ENCODE measurements at regions not wholly inside any gene's neighbourhood (a gene's known extent, or its start where the extent isn't known, plus 50 kb on each side); places are given as distances from the start of the nearest gene placed in this dataset.
A peak's percentile ranks its signal among the peaks of the same experiment; 100 is the strongest.
"Not testable (repeated sequence)": the region's sequence is repeated elsewhere in the genome, so short reads cannot be mapped to it uniquely, and the experiment has no call there.

DNA sequence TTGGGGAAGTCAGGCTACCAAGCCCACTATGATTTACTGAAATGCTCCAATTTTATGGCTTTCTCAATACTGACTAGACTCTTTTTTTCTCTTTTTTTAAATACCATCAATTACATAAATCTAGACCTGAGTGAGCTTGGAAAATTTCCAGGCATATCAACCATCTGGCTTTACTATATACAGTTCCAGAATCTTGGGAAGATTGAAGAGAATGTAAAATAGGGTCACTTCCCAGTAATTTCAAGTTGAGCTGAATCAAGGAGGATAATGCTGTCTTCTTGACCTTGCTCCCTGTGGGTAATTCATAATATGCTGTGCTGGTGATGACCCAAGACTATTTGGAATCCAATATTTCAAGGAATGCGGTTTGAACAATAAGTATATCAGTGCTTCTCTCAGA is 108.1 kb downstream of the MAP3K21 start:
- no peak for DNase-seq (ENCODE audit: low spot score)

DNA sequence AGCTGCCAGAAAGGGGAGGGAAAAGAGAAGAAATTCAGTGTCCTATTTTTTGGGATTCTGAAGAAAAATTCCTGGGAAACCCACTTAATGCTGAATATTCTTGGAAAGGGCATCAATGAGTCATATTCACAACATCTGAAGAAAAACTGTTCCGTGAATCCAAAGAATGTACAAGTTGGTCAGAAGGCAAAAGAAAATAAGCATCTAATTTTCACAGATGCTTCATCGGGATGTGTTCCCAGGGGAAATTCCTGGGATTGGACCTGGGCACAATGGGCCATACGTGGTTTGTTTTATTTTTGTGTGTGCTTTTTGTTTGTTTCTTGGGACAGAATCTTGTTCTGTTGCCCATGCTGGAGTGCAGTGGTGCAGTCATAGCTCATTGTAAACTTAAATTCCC is 112.2 kb downstream of the MAP3K21 start:
- DNase-seq (ENCODE audit: low spot score): no peak

DNA sequence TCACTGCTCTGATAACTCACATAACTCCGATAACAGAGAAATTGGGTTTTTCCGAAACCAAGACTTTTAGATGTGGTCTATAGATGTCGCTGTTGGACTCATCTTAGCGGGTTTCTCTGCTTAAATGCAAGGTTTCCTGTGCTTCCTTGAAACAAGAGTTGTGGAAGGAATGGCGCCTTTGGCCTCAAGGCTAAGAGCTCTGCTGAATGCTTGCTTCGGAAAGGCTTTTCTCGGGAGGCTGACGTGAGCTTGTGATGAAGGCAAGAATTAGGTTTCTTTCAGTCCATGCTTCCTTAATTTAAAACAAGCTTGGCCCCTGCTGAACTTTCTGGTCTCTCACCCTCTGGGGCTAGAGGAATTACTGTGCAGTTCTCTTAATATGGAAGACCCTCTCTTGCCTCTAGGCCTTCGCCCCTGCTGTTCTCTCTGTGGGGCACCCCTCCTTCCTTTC is 113.5 kb downstream of the MAP3K21 start:
- peak; percentile 13 for DNase-seq (ENCODE audit: low spot score)

DNA sequence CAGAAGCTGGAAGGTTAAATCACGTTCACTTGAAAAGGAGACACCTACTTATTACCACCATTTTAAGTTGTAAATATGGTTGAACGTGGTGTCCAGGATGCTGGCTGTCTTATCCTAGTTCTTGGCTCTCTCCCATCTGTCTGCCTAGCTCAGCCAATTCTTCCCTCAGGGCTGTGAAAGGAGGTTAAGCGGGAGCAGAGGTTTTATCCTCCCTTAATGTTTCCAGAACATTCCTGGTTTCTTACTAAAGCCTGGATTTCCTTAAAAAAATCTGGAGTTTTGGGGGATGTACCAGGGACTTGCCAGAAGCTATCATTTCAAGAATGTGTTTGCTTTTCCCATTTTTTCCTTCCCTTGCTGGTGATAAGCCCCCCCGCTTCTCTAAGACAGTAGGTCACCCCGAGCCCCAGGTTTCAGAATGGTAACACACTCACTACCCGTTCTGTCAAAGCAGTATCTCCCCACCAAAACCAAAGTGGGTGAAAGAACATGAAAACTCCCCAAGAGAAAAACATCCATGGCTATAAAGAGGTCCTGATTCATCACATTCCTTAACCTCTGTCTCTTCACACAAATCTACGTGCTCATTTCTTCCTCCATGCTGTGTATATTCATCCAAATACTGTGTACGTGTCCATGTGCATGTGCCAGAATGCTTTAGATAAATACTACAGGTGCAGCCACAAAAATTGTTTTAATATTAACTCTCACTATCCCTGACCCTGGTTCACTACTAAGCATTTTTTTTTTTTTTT is 114.7 kb downstream of the MAP3K21 start:
- no peak for DNase-seq (ENCODE audit: low spot score)

DNA sequence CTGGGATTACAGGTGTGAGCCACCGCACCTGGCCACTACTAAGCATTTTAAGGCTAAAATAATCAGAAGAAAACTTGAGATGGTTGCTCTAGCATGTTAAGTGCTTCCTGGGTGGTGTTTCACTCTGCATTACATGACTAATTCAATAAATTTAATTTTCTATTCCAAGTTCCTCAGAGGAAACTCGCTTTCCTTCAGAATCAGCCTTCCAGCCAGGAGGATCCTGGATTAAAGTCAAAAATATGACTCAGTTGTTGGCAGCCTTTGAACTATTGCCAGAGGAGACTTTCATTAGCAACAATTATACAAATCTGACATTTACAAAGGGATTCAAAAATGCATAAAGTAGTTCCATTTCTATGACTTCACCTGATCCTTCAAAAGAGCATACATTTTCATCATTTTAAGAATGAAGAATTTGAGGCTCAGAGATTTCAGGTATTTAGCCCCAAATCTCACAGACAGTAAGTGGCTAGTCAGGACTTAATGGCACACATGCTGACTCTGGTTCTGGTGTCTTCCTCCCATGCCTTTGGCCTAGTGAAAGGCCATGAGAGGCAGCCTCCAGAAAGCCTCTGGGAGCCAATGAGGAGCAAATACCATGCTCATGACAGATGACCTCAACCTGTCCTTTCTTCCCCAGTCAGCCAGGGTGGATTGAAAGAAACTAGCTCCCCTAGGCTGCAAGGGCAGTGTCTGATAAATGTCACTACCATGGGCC is 115.7 kb downstream of the MAP3K21 start:
- no peak for DNase-seq (ENCODE audit: low spot score)

DNA sequence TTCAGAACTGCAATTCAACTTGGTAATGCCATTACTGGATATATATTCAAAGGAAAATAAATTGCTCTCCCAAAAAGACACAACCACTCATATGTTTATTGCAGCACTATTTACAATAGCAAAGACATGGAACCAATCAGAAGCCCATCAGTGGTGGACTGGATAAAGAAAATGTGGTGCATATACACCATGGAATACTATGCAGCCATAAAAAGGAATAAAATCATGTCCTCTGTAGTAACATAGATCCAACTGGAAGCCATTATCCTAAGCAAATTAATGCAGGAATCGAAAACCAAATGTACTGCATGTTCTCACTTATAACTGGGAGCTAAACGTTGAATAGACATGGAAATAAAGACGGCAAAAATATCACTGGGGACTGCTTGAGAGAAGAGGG is 117.0 kb downstream of the MAP3K21 start:
- no peak for DNase-seq (ENCODE audit: low spot score)

DNA sequence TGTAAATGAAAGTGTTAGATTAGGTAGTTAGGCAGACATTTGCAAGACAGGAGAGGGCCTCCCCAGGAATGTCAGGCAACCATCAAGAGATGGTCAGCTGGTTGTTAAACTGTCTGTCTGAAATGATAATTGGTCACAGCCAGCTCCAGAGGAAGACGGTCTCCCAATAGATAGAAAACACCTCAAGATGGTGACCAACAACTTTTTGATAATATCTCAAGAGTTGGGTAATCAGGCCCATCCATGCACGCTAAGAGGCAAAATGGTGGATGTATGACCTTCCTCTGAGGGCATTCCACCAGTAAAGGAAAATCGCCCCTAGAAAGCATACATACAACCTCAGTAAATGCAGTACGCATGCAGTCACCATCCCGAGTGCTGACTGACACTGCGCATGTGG is 118.2 kb downstream of the MAP3K21 start:
- no peak for DNase-seq (ENCODE audit: low spot score)

DNA sequence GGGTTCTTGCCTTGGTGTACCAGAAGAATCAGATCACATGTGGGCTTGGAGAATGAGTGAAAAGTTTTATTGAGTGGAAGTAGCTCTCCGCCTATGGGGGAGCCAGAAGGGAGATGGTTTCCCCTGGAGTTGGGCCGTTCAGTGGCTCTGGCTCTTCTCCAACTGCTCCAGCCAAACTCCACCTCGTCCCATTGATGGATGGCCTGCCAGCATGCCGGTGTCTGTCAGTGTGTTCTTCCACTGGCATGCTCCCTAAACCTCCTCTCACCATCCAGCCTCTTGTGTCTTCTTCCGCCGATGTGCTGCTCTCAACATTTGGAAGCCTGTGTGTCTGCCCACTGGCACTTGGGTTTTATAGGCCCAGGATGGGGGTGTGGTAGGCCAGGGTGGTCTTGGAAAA is 119.4 kb downstream of the MAP3K21 start:
- DNase-seq (ENCODE audit: low spot score): no peak

DNA sequence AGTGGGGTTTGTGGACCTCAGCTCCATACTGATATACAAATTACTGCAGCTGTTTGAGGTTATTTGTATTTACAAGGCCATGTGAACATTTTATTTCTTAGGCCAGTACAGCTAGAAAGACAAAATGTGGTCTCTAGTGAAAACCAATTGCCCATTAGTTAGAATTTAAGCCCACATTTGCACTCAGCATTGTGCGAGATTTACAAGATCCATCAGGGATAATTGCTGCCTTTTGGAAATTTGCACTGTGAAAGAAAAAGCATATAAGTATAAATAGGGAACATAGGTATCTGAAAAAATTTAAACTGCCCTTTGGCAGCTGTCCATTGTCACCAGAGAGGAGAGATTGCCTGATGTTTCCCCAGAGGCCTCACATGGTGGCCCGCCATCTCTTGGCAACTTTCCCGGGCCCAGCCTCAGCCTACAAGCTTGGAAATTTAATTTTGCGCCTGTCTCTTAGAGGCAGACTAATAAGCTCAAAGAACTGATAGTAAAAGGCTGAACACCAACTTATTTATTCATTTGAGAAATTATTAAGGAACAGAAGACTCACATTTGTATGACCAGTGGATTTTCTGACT is 120.7 kb downstream of the MAP3K21 start:
- no peak for DNase-seq (ENCODE audit: low spot score)

DNA sequence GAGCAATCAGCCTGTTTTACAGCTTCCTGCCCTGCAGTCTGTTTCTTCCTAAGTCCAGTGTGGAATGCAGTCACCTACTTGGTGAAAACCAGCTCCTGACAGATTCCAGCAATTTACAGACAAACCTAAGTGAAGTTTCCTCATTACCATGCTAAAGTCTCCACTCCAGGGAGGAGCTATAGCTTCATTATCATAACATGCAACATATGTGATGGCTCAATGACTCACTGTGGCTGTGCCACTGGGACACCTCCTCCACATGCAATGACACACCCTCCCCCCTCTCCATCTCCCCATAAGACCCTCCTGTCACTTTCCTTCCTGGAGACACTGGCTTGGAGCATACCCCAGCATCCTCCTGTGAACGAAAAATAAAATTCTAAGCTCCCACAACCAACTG is 125.2 kb downstream of the MAP3K21 start:
- no peak for DNase-seq (ENCODE audit: low spot score)

DNA sequence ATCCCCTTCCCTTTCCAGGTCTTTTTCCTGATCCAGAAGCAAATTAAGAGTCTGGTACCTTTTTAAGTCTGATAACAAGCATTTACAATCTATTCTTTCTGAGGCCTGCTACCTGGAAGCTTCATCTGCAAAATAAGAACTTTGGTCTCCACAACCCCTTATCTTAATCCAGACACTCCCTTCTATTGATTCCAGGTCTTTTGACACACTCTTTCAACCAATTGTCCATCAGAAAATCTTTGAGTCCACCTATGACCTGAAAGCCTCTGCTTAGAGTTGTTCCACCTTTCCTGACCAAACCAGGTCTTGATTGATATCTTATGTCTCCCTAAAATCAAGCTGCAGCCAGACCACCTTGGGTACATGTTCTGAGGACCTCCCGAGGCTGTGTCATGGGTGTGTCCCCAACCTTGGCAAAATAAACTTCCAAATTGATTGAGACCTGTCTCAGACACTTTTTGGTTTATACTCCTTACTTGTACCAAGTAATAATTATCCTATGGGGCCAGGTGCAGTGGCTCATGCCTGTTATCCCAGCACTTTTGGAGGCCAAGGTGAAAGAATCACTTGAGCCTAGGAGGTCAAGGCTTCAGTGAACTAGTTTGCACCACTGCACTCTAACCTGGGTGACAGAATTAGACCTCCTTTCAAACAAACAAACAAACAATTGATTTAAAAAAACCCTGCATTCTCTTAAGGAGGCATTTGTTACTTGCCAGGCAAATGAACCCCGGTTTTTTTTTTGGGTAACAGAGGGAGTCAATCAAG is 126.1 kb downstream of the MAP3K21 start:
- DNase-seq (ENCODE audit: low spot score): no peak

DNA sequence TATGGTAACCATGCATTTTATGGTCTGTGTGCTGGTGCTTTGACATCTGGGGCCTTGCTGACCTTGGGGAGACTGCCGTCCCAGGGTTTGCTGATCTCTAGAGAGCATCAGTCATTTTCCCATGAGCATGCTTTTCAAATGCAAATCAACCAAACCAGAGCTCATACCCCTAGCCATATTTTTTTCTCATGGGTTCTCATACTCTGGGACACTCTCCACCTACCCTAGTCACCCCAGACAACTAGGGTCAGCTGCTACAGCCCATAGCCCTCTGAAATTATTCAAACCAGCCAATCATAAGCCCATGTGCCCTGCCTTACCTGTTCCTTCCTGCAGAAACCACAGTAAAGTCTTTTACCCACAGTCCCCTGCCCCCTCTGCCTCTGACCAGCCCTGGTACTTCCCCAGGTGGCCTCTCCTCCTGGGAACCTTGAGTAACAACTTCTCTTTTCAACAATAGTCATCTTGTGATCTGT is 132.0 kb downstream of the MAP3K21 start:
- no peak for DNase-seq (ENCODE audit: low spot score)

DNA sequence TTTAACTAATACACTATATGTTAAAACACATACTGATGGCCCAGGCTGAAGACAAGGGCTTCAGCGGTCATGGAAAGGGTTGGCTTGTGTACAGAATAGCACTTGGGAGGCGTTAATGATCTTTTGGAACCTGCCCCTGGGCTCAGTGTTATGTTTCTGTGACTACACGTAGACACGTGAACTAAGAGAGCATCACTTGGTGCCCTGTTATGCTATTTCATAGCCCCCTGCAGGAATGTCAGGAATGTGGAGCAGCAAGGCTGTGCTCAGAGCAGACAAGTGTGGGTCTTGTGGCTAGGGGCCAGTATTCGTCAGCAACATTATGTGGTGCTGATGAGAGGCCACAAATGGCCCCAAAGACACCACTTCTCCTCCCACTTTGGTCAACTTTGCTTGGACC is 132.4 kb downstream of the MAP3K21 start:
- no peak for DNase-seq (ENCODE audit: low spot score)

DNA sequence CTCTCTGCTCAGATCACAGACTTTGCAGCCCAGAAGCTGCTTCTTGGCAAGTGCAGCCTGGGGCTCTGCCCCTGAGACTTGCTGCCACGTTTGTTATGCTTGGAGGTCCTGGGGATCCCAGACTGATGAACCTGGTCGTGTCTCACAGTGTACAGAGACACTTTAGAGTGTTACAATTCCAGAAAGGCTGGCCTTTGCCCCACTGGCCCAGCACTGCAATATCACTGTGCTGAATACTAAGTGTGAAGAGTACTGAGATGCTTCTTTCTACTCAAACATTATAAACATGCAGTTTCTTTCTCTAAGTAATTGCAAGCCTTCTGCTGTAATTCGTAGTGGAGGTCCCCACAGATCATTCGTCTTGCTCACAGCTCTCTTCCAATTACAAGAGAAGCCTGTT is 133.2 kb downstream of the MAP3K21 start:
- DNase-seq (ENCODE audit: low spot score): no peak

DNA sequence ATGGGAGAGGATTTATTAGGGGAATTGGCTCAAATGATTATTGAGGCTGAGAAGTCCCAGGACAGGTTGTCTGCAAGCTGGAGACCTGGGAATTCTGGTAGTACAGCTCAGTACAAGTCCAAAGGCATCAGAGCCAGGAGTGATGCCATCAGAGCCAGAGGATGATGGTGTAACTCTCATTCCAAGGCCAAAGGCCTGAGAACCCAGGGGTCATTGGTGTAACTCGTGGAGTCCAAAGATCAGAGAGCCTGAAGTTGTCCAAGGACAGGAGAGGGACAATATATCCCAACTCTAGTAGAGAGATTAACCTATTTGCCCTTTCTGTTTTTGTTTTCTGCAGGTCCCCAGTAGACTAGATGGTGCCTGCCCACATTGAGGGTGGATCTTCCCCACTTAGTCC is 134.3 kb downstream of the MAP3K21 start:
- DNase-seq (ENCODE audit: low spot score): no peak

DNA sequence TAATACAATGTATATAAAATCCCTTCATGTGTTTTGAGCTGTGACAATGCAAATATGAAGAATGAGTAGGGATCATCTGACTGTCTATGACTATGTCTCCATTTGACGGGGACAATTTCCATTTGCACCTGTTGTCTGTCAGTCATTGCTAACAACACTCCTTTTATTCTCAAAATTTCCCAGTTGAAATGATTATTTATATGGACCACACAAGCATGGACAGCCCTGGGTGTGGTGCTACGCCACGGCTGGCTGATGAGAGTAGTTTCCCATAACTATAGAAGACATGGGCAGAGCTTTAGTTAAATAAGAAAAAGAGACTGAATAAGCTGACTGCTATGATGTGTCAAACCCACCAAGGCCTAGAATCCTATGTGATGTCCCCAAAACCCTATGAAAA is 135.8 kb downstream of the MAP3K21 start:
- DNase-seq (ENCODE audit: low spot score): no peak

DNA sequence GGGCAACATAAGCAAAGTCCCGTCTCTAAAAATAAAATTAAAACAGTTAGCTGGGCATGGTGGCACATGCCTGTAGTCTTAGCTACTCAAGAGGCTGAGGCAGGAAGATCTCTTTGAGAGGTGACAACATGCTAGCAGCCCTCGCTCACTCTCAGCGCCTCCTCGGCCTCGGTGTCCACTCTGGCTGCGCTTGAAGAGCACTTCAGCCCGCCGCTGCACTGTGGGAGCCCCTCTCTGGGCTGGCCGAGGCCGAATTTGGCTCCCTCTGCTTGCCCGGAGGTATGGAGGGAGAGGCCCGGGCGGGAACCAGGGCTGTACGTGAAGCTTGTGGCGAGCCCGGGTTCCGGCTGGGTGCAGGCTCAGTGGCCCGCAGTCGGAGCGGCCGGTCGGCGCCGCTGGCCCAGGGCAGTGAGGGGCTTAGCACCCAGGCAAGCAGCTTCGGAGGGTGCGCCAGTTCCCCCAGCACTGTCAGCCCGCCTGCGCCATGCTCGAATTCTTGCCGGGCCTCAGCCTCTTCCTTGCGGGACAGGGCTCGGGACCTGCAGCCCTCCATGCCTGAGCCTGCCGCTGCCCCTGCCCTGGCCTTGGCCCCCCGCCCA is 138.3 kb downstream of the MAP3K21 start:
- no peak for DNase-seq (ENCODE audit: low spot score)

DNA sequence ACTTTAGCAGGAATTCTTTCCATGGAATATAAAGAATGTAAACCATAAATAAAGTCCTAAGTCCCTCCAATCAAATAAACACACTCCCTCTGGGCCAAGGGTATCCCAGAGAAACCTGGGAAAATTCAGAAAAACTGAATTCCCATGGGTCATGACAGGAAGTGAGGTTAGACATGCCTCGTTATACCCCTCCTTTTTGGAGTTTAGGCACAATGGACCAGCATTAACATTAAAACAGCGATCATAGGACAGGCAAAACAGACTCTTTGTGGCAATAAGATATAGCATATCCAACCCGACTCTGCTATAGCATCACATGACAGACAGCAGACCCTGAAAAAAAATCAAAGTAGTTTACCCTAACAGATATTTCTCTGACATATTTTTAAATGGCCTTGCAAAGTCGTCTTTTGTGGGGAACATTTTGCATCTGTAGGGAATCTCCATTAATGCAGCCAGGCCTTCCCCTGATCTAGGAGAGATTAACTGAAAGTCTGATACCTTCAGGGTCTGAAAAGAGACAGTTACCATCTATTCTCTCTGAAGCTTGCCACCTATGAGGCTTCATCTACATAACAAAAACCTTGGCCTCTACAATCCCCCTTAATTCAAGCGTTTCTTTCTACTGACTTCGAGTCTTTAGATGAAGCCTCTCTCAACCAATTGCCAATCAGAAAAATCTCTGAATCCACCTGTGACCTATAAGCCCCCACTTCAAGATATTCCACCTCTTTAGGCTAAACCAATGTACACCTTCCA is 143.0 kb upstream of the KCNK1 start:
- DNase-seq (ENCODE audit: low spot score): no peak

DNA sequence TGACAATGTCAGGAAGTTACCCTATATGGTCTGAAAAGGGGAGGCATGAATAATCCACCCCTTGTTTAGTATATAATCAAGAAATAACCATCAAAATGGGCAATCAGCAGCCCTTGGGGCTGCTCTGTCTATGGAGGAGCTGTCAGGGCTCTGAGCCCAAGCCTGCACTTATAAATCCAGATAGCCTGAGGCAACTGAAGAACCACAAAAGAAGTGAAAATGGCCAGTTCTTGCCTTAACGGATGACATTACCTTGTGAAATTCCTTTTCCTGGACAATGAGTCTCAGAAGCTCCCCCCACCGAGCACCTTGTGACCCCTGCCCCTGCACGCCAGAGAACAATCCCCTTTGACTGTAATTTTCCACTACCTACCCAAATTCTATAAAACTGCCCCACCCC is 142.1 kb upstream of the KCNK1 start:
- not testable (repeated sequence) for DNase-seq (ENCODE audit: low spot score)

DNA sequence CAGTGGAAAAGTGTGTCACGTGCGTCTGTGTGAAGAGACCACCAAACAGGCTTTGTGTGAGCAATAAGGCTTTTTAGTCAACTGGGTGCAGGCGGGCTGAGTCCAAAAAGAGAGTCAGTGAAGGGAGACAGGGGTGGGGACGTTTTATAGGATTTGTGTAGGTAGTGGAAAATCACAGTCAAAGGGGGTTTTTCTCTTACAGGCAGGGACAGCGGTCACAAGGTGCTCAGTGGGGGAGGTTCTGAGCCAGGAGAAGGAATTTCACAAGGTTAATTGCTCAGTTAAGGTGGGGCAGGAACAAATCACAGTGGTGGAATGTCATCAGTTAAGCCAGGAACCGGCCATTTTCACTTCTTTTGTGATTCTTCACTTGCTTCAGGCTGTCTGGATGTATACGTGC is 141.1 kb upstream of the KCNK1 start:
- DNase-seq (ENCODE audit: low spot score): not testable (repeated sequence)

DNA sequence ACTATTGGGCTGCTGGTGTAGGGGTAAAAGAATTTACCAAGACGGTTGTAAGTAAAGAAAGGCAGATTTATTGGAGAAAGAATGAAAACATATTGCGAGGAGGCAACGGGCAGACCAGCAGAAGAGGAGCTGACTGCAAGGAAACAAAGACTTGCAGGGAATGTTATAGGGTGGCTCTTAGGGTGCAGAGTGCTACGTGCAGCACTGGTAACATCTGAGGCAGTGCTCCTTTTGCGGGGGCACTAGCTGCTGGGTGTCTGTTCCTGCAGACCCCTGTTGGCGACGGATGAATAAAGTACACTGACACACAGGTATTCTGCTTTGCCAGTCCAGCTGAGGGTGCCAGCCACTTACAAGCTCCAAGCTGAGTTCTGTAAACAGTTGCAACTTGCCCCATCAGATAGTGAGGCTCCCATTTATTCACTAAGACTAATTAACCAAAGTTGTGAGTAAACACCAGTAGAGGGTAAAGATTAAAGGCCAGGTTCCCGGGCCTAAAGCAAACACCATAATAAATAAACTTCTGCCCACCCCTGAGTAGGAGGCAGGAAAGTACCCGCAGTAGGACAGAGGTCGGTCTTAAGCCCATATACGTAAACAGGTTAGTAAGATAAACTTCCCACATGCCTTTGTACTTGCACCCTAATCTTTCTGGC is 140.2 kb upstream of the KCNK1 start:
- no peak for DNase-seq (ENCODE audit: low spot score)
